HG03565 (cell line): ENCODE measurements at regions not wholly inside any gene's neighbourhood (a gene's known extent, or its start where the extent isn't known, plus 50 kb on each side); places are given as distances from the start of the nearest gene placed in this dataset.

Experiments used
- ATAC-seq: cut with Tn5 transposase; IDR thresholded peaks from one replicate; pipeline ENCODE4 v1.9.1; 2021; ENCODE audit warnings: mild to moderate bottlenecking, moderate library complexity; ENCODE audit not compliant: unreplicated experiment

GRCh38 chr10:78524342-78524741 lies 490.7 kb downstream of the RPS24 start:
- no peak for ATAC-seq

GRCh38 chr10:78524941-78525340 lies 491.3 kb downstream of the RPS24 start:
- no peak for ATAC-seq

DNA sequence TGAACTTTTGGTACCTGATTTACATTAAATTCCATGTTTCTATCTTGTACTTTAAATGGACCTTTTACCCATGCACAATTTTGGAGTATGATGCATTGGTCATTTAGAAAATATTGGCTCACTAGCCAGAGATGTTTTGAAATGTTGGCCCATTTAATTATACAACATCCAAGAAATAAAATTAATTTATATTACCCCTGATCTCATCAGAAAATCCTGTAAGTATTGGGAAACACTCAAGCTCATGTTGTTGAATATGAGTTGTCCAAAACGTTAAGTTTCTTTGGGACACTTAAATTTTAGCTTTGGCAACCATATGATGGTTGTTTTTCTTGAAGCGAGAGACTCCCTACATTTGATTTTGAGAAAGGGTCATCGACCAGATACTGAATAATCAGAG lies 492.7 kb downstream of the RPS24 start:
- ATAC-seq = no peak

- no peak for ATAC-seq
Measured at GRCh38 chr10:78527296-78527695, 493.6 kb downstream of the RPS24 start.

- ATAC-seq = no peak
Measured at GRCh38 chr10:78528749-78529204, 495.1 kb downstream of the RPS24 start.

GRCh38 chr10:78529262-78529661 lies 495.6 kb downstream of the RPS24 start:
- no peak for ATAC-seq

GRCh38 chr10:78531088-78531487 lies 497.4 kb downstream of the RPS24 start:
- ATAC-seq = no peak

DNA sequence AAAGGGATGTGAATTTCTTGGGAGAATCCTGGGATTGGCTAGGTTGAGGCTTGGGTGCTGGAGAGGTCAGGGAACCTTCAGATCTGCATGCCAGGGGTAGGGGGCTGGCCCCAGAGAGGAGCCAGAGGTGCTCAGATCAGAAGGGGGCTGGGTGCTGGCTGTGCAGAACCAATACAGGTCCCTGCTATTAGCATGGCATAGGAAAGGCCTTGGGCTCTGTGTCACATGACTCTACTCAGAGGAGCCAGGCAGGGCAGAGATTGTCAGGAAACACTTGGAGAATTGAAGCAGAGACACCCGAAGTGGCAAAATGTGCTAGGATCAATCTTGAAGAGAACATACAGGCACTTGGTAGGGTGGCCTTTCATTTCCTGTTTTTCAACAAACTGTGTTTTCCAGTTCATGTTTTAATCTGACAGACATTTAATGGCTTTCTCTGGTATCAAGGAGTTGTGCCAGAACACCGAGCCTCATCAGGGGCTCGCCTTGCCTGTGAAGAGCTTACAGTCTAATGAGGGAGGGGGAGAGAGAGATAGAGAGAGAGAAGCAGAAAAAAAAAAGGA lies 498.9 kb downstream of the RPS24 start:
- no peak for ATAC-seq

DNA sequence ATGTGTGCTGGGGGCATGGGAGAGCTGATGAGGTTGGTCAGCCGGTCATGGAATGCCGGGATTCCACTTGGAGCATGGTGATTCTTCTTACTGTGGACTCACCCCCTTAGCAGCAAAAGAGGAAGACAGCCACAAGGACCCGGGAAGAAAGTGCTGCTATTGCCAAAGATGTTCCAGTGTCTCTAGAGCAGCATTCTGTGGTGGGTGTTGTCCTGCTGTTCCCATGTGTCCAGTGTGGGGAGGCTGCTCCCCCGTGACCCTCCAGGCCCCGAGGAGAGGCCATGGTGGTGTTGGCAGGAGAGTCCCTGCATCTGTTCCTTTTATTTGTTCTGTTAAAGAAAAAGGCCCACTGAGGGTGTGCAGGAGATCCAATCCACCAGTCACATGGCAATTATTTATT lies 499.4 kb downstream of the RPS24 start:
- no peak for ATAC-seq

GRCh38 chr10:78533776-78534175 lies 500.1 kb downstream of the RPS24 start:
- no peak for ATAC-seq

GRCh38 chr10:78535716-78536218 lies 502.1 kb downstream of the RPS24 start:
- no peak for ATAC-seq

DNA sequence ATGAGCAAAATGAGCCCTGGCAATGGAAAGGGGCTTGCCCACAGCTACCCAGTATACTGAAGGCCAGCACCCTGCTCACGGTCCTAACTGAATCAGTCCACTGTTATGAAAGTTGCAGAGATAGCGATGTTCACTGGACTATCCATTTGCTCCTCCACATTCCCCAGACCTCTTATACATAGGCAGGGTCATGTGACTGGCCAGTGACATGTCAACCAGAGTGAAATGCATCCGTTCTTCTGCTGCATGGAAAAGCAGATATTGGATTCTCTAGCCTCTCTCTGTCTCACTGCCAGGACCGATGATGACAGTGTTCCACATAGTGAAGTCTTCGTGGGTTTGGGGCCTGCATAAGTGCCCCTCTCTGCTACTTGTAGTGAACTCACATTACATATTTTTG lies 503.4 kb downstream of the RPS24 start:
- ATAC-seq = no peak

- no peak for ATAC-seq
Measured at GRCh38 chr10:78539247-78539766, 505.6 kb downstream of the RPS24 start.

- ATAC-seq = no peak
Measured at GRCh38 chr10:78540355-78541076, 506.9 kb downstream of the RPS24 start.

- no peak for ATAC-seq
Measured at GRCh38 chr10:78541481-78542140, 507.9 kb downstream of the RPS24 start.

DNA sequence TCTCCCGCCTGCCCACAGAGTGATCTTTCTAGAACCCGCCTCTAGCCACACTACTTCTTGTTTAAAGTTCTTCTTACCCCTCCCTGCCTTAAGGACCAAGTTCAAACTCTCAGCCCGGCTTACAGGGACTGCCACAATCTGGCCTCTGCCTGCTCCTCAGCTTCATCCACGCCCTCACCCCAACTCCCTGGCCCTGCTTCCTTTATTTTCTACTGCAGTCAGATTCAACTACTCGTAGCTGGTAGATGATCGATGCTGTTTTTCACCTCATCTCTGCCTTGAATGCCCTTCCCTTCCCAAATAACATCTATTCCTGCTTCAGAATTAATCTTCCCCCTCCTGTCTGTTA lies 508.5 kb downstream of the RPS24 start:
- no peak for ATAC-seq

- ATAC-seq = no peak
Measured at GRCh38 chr10:78542521-78542920, 508.9 kb downstream of the RPS24 start.

GRCh38 chr10:78543031-78543748 lies 509.5 kb downstream of the RPS24 start:
- no peak for ATAC-seq

GRCh38 chr10:78543749-78544362 lies 510.2 kb downstream of the RPS24 start:
- ATAC-seq = no peak

GRCh38 chr10:78544423-78545090 lies 510.9 kb downstream of the RPS24 start:
- ATAC-seq = no peak
